Neuronal stem cell (in vitro differentiated cells): ENCODE measurements at regions not wholly inside any gene's neighbourhood (a gene's known extent, or its start where the extent isn't known, plus 50 kb on each side); places are given as distances from the start of the nearest gene placed in this dataset.

Experiments
- DNase-seq: peaks from one replicate; pipeline ENCODE4 v3.0.0-alpha.2; 2013; ENCODE audit warnings: low spot score
- H2AFZ ChIP-seq: one replicate; pipeline ENCODE4 v1.6.1; 2013; ENCODE audit warnings: mild to moderate bottlenecking, low read length, inconsistent platforms
- H2AK5ac ChIP-seq: 2 replicates; pipeline ENCODE4 v1.6.1; 2013; ENCODE audit warnings: low read depth, mild to moderate bottlenecking, inconsistent platforms, low read length, moderate library complexity, mixed read lengths
- H2BK120ac ChIP-seq: 2 replicates; pipeline ENCODE4 v1.6.1; 2013; ENCODE audit warnings: low read depth, mild to moderate bottlenecking, inconsistent platforms, low read length, moderate library complexity, mixed read lengths
- H2BK12ac ChIP-seq: one replicate; pipeline ENCODE4 v1.6.1; 2013; ENCODE audit warnings: low read length, inconsistent platforms
- H2BK15ac ChIP-seq: 2 replicates; pipeline ENCODE4 v1.6.1; 2013; ENCODE audit warnings: mild to moderate bottlenecking, low read length, inconsistent platforms, mixed read lengths
- H2BK5ac ChIP-seq: one replicate; pipeline ENCODE4 v1.6.1; 2013; ENCODE audit warnings: inconsistent platforms, mild to moderate bottlenecking, low read length, moderate library complexity
- H3K14ac ChIP-seq: one replicate; pipeline ENCODE4 v1.6.1; 2013; ENCODE audit warnings: low read length, inconsistent platforms
- H3K18ac ChIP-seq: 2 replicates; pipeline ENCODE4 v1.6.1; 2013; ENCODE audit warnings: low read length, inconsistent platforms
- H3K23ac ChIP-seq: 2 replicates; pipeline ENCODE4 v1.6.1; 2013; ENCODE audit warnings: low read depth, mild to moderate bottlenecking, mixed read lengths, low read length, inconsistent platforms; ENCODE audit not compliant: poor library complexity
- H3K27ac ChIP-seq: replicated peaks from 3 replicates; pipeline ENCODE4 v1.5.1; 2013; ENCODE audit warnings: low read length, inconsistent platforms
- H3K27me3 ChIP-seq, 3 experiments: 2 replicates each; pipeline ENCODE4 v1.6.1; 2013; ENCODE audit warnings: low read length in 3 of 3, mild to moderate bottlenecking in 2 of 3, inconsistent platforms in 1 of 3, low read depth in 1 of 3, mixed read lengths in 1 of 3, moderate library complexity in 1 of 3; ENCODE audit not compliant: control insufficient read depth in 3 of 3, insufficient read depth in 3 of 3
- H3K36me3 ChIP-seq, 2 donors: replicated peaks in 1 of 2; 2 replicates each; pipeline ENCODE4 v1.6.1; 2013; ENCODE audit warnings: low read length in 2 of 2; ENCODE audit not compliant: control insufficient read depth in 2 of 2, insufficient read depth in 2 of 2
- H3K4ac ChIP-seq: 2 replicates; pipeline ENCODE4 v1.6.1; 2013; ENCODE audit warnings: inconsistent platforms, mild to moderate bottlenecking, low read length, moderate library complexity
- H3K4me1 ChIP-seq, 2 donors: 1 replicate in 1 of 2; 2 replicates in 1 of 2; pipeline ENCODE4 v1.6.1; 2013; ENCODE audit warnings: low read length in 2 of 2, low read depth in 1 of 2; ENCODE audit not compliant: control insufficient read depth in 2 of 2, insufficient read depth in 1 of 2
- H3K4me2 ChIP-seq: one replicate; pipeline ENCODE4 v1.6.1; 2013; ENCODE audit warnings: mild to moderate bottlenecking, low read length, inconsistent platforms; ENCODE audit not compliant: insufficient read depth, poor library complexity, severe bottlenecking
- H3K4me3 ChIP-seq, 2 donors: 2 replicates each; pipeline ENCODE4 v1.5.1; 2013; ENCODE audit warnings: low read length in 2 of 2, mild to moderate bottlenecking in 2 of 2, inconsistent platforms in 1 of 2, moderate library complexity in 1 of 2
- H3K79me1 ChIP-seq: one replicate; pipeline ENCODE4 v1.6.1; 2013; ENCODE audit warnings: low read depth, mild to moderate bottlenecking, inconsistent platforms, low read length, moderate library complexity
- H3K9ac ChIP-seq: one replicate; pipeline ENCODE4 v1.6.1; 2013; ENCODE audit warnings: mild to moderate bottlenecking, low read depth, low read length, inconsistent platforms; ENCODE audit not compliant: poor library complexity
- H3K9me3 ChIP-seq, 2 donors: replicated peaks in 1 of 2; 2 replicates each; pipeline versions ENCODE3 to v1.6.1; 2013; ENCODE audit warnings: low read length in 2 of 2, mild to moderate bottlenecking in 2 of 2, inconsistent platforms in 1 of 2, low read depth in 1 of 2, mixed read lengths in 1 of 2, moderate library complexity in 1 of 2; ENCODE audit not compliant: control insufficient read depth in 2 of 2, insufficient read depth in 1 of 2
- H4K8ac ChIP-seq: one replicate; pipeline ENCODE4 v1.6.1; 2013; ENCODE audit warnings: low read depth, mild to moderate bottlenecking, inconsistent platforms, low read length, moderate library complexity
- H4K91ac ChIP-seq: one replicate; pipeline ENCODE4 v1.6.1; 2013; ENCODE audit warnings: low read length, low read depth, mild to moderate bottlenecking, inconsistent platforms; ENCODE audit not compliant: poor library complexity
- WGBS, 2 donors: extraction: QIAGEN DNeasy Blood & Tissue Kit; methylation state at CpG; one replicate each; pipeline ENCODE4 v1.1.7; 2013; ENCODE audit warnings: missing lambda C conversion rate in 2 of 2, mixed read lengths in 1 of 2; ENCODE audit not compliant: insufficient read length in 2 of 2, insufficient replicate concordance in 1 of 2; ENCODE audit errors: extremely low coverage in 2 of 2; 5-methylcytosine and 5-hydroxymethylcytosine counted together

GRCh38 chr2:16764487-16764886 is 98.9 kb upstream of the CYRIA start:
- WGBS, 2 donors = no CpG with 5 or more reads among the region's 4 CpGs
- Histone ChIP-seq H2BK15ac (no peak overlapping the region), H4K8ac (no peak overlapping the region)

GRCh38 chr2:16763493-16763899 is 97.9 kb upstream of the CYRIA start:
- WGBS, 2 donors = no CpG with 5 or more reads among the region's 4 CpGs

More at GRCh38 chr2:16764487-16764886, 98.9 kb upstream of the CYRIA start:
- Histone ChIP-seq H3K27ac (no peak overlapping the region), H2BK12ac (no peak overlapping the region), H2BK5ac (no peak overlapping the region), H3K18ac (no peak overlapping the region), H3K4ac (no peak overlapping the region), H3K14ac (no peak overlapping the region), H2AFZ (no peak overlapping the region), H4K91ac (no peak overlapping the region), H3K4me3 (no peak overlapping the region), H3K4me1 (peaks cover 0 to 12% of the 10 kb centered on the region in 2 donors), H2AK5ac (no peak overlapping the region), H3K23ac (no peak overlapping the region), H3K36me3 (no peaks in the 10 kb centered on the region), H3K9me3 (no peaks in the 10 kb centered on the region), H3K79me1 (no peaks in the 10 kb centered on the region), H3K4me2 (no peak overlapping the region), H3K27me3 (no peaks in the 10 kb centered on the region), H3K9ac (no peak overlapping the region), H2BK120ac (no peak overlapping the region)
- no peak for DNase-seq

GRCh38 chr2:16763056-16763455 is 97.4 kb upstream of the CYRIA start:
- Histone ChIP-seq H4K91ac (no peak overlapping the region), H3K79me1 (no peaks in the 10 kb centered on the region)
- no CpG with 5 or more reads among the region's 2 CpGs for WGBS, 2 donors

More at GRCh38 chr2:16763493-16763899, 97.9 kb upstream of the CYRIA start:
- no peak overlapping the region for H2BK120ac ChIP-seq
- H3K27ac ChIP-seq = no peak overlapping the region
- H3K23ac ChIP-seq = no peak overlapping the region
- peak overlapping the region; percentile 15 for H3K18ac ChIP-seq
- H3K79me1 ChIP-seq = no peaks in the 10 kb centered on the region
- H4K91ac ChIP-seq = no peak overlapping the region
- H2BK12ac ChIP-seq = no peak overlapping the region
- peaks cover 0 to 12% of the 10 kb centered on the region in 2 donors for H3K4me1 ChIP-seq
- no peak overlapping the region for H3K4me2 ChIP-seq
- no peak overlapping the region for H3K4ac ChIP-seq
- H3K4me3 ChIP-seq = no peak overlapping the region
- no peak overlapping the region for H2BK5ac ChIP-seq
- no peak overlapping the region for H2BK15ac ChIP-seq
- H3K14ac ChIP-seq = no peak overlapping the region
- H2AFZ ChIP-seq = no peak overlapping the region
- no peak overlapping the region for H4K8ac ChIP-seq
- H3K36me3 ChIP-seq = no peaks in the 10 kb centered on the region
- no peak overlapping the region for H3K9ac ChIP-seq
- DNase-seq = no peak
- no peaks in the 10 kb centered on the region for H3K27me3 ChIP-seq
- H2AK5ac ChIP-seq = no peak overlapping the region
- no peaks in the 10 kb centered on the region for H3K9me3 ChIP-seq

GRCh38 chr2:16760426-16760825 is 94.8 kb upstream of the CYRIA start:
- Histone ChIP-seq H4K91ac (no peak overlapping the region), H2BK15ac (no peak overlapping the region), H3K4me1 (peaks cover 0 to 10% of the 10 kb centered on the region in 2 donors), H3K23ac (no peak overlapping the region), H3K4me2 (no peak overlapping the region), H4K8ac (no peak overlapping the region), H3K27me3 (peaks cover 0 to 8% (median 0%) of the 10 kb centered on the region in 3 experiments), H3K4ac (no peak overlapping the region), H3K79me1 (no peaks in the 10 kb centered on the region), H2BK120ac (no peak overlapping the region), H3K18ac (no peak overlapping the region), H2BK12ac (no peak overlapping the region), H3K9ac (no peak overlapping the region), H2AFZ (no peak overlapping the region), H3K4me3 (no peak overlapping the region), H3K27ac (no peak overlapping the region), H2BK5ac (no peak overlapping the region), H3K36me3 (no peaks in the 10 kb centered on the region), H3K9me3 (no peaks in the 10 kb centered on the region), H2AK5ac (no peak overlapping the region), H3K14ac (no peak overlapping the region)
- WGBS, 2 donors = no CpG with 5 or more reads among the region's 3 CpGs
- DNase-seq = no peak

More at GRCh38 chr2:16763056-16763455, 97.4 kb upstream of the CYRIA start:
- Histone ChIP-seq H3K18ac (no peak overlapping the region), H2BK15ac (no peak overlapping the region), H3K4ac (no peak overlapping the region), H3K23ac (no peak overlapping the region), H2BK5ac (no peak overlapping the region), H2AK5ac (no peak overlapping the region), H3K27ac (no peak overlapping the region), H2BK120ac (no peak overlapping the region), H2BK12ac (no peak overlapping the region), H3K27me3 (peaks cover 0 to 4% (median 0%) of the 10 kb centered on the region in 3 experiments), H4K8ac (no peak overlapping the region), H3K9ac (no peak overlapping the region), H3K4me1 (peaks cover 0 to 12% of the 10 kb centered on the region in 2 donors), H2AFZ (no peak overlapping the region), H3K4me2 (no peak overlapping the region), H3K4me3 (no peak overlapping the region), H3K14ac (no peak overlapping the region), H3K36me3 (no peaks in the 10 kb centered on the region), H3K9me3 (no peaks in the 10 kb centered on the region)
- DNase-seq = no peak
